Brain pericyte (primary cell): ENCODE measurements at regions not wholly inside any gene's neighbourhood (a gene's known extent, or its start where the extent isn't known, plus 50 kb on each side); places are given as distances from the start of the nearest gene placed in this dataset.
"Not testable (repeated sequence)": the region's sequence is repeated elsewhere in the genome, so short reads cannot be mapped to it uniquely, and the experiment has no call there.

Experiments
- DNase-seq: peaks from one replicate; pipeline ENCODE4 v3.0.0-alpha.2; 2012; ENCODE audit warnings: low read depth, low spot score

DNA sequence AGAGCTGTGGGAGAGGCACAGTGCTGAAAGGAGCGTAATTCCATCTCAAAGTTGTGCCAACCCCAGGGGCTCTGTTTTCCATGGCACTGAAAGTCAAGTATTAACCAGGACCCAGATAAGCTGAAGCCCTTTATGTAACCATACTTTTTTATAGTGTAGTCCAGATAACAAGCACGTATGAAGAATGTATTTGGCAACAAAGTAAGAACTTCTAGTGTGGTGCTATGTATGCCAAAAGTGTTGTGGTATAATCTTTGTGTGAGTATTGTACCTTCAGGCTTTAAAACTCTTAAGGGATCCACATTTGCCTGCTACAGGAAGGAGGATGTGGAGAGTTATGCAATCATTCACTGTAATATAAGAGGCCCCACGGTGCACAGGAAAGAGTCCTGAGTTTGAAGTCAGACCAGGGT is 129.4 kb downstream of the IBTK start:
- no peak for DNase-seq

DNA sequence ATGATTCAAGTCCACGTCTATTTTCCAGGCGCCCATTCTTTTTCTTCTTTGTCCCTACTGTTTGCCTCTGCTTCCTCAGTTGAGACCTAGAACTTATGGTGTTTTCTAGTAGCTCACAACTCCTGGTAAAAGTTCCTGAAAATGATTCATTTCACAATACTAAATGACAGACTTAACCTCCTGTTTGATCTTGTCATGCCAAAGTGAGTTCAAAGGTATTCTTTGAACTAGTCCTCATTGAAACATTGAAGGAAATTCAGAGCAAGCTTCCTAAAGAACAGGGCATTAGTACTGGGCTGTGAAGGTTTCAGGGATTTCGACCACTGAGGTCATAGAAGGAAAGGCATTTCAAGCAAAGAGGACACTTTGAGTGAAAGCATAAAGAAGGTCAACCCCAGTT is 132.8 kb downstream of the IBTK start:
- no peak for DNase-seq

DNA sequence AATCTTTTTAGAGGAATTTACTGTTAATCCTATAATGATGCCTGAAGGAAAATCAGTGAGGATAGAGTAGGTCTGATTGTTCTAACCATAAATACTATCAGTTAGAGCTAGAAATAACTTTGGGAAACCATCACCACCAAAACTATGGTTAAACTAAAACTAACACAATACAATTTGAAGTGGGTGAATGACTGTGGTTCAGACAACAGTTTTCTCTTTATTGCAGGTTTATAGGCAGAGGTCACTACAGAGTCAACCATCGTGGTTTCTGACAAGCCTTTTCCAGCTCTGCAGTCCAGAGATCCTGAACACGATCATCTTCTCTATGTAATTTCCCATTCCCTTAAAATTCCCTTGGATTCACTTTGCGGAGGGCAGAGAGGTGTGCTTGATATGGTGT is 134.3 kb downstream of the IBTK start:
- DNase-seq: no peak

DNA sequence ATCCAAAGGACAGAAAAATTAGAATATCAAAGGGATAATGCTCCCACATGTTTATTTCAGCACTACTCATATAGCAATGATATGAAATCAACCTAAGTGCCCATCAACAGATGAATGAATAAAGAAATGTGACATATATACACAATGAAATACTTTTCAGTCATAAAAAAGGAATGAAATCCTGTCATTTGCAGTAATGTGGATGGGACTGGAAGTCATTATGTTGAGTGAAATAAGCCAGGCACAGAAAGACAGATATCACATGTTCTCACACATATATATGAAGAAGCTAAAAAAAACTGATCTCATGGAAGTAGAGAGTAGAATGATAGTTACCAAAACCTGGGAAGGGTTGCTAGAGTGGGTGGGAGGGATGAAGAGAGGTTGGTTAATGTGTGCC is 135.7 kb downstream of the IBTK start:
- no peak for DNase-seq

DNA sequence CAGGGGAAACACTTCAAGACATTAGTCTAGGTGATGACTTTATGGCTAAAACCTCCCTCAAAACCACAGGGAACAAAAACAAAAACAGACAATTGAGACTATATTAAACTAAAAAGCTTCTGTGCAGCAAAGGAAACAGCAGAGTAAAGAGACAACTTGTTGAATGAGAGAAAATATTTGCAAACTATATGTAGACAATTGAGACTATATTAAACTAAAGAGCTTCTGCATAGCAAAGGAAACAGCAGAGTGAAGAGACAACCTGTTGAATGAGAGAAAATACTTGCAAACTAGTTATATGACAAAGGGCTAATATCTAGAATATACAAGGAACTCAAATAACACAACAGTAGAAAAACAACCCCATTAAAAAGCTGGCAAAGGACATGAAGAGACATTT is 136.4 kb downstream of the IBTK start:
- DNase-seq: no peak

DNA sequence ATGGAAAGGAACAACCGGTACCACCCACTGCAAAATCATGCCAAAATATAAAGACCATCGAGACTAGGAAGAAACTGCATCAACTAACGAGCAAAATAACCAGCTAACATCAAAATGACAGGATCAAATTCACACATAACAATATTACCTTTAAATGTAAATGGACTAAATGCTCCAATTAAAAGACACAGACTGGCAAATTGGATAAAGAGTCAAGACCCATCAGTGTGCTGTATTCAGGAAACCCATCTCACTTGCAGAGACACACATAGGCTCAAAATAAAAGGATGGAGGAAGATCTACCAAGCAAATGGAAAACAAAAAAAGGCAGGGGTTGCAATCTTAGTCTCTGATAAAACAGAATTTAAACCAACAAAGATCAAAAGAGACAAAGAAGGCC is 144.4 kb downstream of the IBTK start:
- DNase-seq: not testable (repeated sequence)

DNA sequence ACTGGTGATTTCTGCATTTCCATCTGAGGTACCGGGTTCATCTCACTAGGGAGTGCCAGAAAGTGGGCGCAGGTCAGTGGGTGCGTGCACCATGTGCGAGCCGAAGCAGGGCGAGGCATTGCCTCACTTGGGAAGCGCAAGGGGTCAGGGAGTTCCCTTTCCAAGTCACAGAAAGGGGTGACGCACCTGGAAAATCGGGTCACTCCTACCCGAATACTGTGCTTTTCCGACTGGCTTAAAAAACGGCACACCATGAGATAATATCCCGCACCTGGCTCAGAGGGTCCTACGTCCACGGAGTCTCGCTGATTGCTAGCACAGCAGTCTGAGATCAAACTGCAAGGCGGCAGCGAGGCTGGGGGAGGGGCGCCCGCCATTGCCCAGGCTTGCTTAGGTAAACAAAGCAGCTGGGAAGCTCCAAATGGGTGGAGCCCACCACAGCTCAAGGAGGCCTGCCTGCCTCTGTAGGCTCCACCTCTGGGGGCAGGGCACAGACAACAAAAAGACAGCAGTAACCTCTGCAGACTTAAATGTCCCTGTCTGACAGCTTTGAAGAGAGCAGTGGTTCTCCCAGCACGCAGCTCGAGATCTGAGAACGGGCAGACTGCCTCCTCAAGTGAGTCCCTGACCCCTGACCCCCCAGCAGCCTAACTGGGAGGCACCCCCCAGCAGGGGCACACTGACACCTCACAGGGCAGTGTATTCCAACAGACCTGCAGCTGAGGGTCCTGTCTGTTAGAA is 146.0 kb downstream of the IBTK start:
- DNase-seq: not testable (repeated sequence)

DNA sequence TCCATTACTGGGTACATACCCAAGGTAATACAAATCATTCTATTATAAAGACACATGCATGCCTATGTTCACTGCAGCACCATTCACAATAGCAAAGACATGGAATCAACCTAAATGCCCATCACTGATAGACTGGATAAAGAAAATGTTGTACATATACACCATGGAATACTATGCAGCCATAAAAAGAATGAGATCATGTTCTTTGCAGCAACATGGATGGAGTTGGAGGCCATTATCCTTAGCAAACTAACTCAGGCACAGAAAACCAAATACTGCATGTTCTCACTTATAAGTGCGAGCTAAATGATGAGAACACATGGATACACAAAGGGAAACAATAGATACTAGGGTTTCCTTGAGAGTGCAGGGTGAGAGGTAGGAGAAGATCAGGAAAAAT is 146.8 kb downstream of the IBTK start:
- not testable (repeated sequence) for DNase-seq

DNA sequence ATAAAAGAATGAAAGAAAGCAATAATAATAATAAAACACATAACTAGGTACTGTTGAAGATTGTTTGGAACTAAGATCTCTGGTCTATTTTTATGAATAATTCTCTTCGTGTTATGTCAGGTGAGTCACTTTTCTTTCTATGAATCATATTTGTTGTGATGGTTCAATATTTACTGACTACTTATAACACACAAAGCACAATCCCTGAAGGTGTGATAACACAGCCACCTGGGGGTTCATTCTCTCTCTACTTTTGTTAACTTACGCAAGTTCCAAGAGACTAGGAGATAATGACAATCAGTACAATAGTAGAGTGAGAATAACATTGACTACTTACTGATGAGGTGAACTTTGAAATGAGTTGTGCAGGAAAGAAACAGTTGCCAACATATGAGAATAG is 149.9 kb downstream of the IBTK start:
- no peak for DNase-seq

DNA sequence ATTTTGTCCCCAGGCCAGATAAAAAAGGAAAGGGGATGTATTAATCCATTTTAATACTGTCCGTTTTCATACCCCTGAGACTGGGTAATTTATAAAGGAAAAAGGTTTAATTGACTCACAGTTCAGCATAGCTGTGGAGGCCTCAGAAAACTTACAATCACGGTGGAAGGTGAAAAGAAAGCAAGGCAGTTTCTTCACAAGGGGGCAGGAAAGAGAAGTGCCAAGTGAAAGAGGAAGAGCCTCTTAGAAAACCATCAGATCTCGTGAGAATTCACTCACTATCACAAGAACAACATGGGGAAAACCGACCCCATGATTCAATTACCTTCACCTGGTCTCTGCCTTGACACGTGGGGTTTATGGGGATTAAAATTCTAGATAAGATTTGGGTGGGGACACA is 152.5 kb downstream of the IBTK start:
- no peak for DNase-seq

DNA sequence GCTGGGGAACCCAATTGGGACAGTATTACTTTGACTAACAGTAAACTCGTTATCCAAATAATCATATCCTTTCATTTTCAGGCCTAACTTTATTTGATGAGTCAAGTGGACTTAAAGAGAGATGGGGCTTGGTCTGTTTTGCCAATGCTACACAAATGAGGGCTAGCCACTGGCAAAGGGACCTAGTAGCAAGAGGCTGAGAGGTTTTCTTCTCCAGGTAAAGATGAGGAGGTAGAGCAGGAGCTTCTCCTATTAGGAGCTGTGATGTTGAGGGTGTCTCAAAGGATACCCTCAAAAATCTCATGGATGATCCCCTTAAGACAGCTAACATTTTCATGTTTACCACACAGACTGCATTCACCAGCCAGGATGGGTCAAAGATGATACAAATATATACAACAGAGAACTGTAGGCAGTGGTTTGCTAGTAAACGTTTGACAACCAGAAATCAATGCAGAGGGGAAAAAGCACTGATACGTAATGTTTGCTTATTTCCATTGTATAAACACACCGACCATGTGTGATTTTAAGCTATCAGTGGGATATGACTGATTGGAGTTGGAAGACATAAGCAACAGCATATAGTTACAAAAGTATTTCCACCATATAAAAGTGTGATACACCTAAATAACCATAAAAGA is 153.3 kb downstream of the IBTK start:
- DNase-seq: no peak

DNA sequence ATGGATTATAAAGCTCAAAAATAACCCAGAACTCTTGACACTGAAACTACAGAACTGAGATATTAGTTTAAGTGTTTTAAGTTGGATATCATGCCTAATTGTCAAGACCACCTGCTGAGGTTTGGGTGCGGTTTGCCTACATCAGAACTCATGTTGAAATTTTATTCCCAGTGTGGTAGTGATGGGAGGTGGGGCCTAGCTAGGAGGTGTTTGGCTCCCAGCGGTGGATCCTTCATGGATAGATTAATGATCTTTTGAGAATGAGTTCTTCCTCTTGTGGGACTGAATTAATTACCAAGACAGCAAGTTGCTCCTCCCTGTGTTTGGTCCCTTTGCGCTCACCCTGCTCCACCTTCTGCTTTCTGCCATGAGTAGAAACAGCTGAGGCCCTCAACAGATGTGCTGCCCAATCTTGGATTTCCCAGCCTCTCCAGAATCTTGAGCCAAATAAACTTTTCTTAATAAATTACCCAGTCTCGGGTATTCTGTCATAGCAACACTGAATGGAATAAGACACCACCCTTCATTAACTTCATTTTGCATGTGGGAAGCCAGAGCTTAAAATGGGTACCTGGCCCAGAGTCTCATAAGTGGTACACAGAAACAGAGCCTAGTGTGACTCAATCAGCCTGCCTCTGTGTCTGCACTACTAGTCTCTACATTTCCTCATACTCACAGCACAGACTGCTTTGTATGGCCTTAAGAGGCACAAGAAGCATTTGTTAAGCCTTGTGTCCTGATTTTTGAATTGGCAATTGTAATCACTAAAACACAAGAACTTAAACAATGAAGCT is 158.4 kb downstream of the IBTK start:
- no peak for DNase-seq

DNA sequence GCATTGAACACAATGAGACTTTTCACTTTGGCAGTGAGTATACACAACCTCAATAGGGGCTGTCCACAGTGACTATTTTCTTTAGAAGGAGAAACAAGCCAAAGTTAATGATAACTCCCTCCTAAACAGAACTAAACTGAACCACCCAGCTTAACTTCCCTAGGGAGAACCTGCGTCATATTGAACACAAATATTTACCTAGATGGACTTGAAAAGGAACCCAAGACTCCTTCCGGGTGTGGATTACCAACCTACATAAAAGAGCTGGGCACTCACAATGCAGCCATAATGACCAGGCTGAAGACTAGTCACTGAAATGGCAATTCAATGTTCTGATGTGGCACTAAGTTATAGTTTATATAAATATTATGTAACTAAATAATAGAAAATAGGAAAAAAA is 160.6 kb downstream of the IBTK start:
- DNase-seq: no peak

DNA sequence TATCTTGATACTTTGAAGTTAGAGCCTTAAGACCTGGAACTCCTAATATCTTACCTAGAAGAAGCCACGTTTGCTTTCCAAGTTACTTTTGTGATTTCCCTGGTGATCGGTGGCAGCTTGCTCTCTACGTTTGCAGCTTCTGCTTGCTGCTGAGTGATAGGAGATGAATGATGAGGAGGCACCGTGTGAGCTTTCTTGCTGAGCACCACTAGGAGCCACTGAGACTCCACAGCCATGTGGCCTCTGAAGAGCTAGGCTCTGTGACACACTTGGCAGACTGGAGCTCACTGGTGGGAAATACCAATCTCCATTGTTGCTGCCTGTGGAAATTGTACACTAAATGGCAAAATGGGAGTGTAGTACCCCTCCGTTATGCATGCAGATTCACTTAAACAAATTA is 161.8 kb downstream of the IBTK start:
- no peak for DNase-seq

DNA sequence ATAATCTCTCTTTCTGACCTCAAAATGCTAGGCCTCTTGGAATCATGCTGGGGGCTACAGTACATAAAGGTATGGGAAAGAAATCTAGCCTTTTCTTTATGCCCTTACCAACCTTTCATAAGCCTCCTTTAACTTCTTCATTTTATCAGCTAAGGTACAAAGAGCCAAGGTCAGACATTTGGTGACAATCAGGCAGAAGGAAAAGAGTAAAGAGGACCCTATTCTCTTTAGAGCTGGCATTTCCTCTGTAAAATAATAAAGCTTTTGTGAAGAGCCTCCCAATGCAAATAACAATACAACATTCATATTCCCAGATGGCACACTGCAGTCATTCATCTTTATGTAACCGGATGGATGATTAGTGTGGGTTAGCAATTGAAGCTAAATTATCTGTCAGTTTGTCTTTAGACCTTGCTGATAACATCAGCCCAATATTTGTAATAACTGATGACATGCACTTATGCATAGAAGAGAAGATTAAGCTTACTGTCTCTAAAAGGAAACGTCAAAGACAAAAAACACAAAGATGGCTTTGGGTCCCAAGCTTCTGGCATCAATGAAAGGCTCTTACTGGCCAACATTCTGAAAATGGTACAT is 163.1 kb downstream of the IBTK start:
- DNase-seq: no peak

DNA sequence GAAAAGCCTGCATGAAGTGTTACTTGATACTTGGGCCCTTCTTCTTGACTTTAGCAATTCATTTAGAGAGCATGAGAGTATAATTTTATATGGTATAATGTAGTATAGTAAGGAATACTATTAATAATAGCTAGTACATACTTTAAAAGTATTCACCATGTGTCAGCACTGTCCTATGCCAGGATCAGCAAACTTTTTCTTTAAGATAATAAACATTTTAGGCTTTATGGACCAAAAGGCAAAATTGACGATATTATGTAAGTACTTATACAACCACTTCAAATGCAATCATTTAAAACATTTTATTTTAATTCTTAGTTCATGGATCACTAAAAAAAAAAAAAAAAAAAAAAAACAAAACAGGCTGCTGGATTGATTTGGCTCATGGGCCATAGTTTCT is 163.9 kb downstream of the IBTK start:
- no peak for DNase-seq

DNA sequence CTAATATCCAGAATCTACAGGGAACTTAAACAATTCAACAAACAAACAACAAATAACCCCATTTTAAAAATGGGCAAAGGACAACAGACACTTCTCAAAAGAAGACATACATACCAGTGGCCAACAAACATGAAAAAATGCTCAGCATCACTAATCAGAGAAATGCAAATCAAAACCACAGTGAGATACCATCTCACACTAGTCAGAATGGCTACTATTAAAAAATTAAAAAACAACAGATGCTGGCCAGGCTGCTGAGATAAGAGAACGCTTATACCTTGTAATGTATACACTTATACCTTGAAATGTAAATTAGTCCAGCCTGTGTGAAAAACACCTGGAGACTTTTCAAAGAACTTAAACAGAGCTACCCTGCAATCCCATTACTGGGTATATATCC is 166.8 kb downstream of the IBTK start:
- no peak for DNase-seq

DNA sequence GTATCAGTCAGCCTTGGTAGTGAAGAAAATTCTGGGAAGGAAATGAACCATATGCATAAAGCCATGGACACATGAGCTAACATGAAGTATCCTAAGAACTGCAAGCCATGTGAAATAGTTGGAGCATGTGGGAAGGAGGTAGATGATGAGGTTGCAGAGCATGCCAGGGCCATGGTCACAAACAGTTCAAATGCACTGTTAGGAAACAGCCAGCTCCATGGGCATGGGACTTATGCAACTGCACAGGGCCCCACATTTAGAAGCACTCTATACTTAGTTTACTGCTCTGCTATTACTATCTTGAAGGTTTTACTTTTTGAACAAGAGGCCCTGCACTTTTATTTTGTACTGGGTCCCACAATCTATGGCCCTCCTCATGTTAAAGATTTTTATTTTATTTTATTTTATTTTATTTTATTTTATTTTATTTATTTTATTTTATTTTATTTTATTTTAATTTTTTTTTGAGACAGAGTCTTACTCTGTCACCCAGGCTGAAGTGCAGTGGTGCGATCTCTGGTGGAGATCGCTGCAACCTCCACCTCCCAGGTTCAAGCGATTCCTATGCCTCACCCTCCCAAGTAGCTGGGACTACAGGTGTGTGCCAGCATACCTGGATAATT is 169.1 kb downstream of the IBTK start:
- no peak for DNase-seq

DNA sequence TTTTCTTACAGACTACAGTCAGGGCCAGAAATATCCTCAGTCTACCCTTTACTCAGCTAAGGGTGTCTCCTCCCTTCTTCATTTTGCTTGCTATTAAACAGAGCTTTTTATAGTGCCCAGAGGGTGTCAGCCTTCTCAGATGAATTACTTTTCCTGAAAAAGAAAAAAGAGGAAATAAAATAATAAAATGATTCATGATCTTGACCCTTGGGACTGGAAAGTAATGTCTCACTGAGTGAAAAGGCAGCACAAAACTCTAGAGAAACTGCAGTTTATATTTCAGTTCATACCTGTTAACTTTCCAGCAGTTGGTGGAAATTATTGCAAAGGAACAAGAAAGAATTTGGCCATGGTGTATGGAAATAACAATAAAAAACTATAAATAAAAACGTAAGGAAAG is 170.6 kb downstream of the IBTK start:
- DNase-seq: no peak

DNA sequence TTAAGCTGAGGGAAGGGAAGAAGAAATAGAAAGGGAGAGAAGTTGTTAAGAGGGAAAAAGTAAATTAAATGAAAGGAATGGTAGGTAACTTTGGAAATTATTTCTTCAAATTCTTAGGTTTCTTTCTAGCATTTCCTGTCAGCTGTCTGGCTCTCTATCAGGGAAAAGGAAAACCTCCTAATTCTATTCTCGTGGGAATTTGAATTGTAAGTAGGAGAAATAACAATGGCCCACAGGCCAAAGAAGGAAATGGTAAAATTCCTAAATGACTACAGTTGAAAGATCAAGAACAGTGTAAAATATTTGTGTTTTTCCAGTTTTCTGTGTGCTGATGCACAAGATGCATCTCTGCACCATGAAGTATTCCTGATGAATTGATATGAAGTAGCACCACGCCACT is 173.0 kb downstream of the IBTK start:
- DNase-seq: no peak

DNA sequence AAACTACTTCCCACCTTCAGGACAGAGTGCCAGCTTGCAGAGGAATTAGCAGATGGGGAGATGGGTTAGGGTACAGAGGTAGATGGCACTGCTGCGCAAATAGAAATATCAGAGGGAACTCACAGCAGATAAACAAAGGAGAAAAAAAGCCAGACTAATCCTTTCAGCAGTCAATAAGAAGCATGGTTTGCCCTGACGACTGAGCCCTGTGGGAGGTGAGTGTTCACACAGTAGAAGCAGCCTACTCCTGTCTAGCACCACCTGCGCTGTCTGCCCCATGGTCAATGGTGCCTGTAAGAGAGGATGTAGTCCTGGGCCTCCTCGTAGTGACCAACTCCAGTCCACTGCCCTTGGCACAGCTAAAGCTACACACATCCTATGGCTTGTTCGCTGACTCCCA is 174.1 kb downstream of the IBTK start:
- no peak for DNase-seq

DNA sequence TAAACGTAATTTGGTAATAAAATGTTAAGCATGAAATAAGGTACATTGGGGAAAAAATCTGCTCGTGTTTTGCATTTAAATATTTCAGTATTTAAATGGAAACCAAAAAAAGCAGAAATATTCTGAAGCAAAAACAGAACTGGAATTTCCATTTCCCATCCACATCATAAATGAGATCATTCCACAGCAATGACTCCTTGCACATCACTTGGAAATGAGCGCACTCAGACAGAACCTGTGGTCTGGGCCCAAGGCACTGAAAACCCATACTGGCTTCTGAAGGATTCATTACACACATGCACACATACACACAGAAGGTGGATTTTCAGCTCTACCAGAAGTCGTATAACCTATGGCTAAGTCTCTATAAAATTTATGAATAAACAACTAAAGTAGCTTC is 174.8 kb downstream of the IBTK start:
- DNase-seq: no peak
